Ascending aorta (tissue), 2 donors: ENCODE measurements at regions not wholly inside any gene's neighbourhood (a gene's known extent, or its start where the extent isn't known, plus 50 kb on each side); places are given as distances from the start of the nearest gene placed in this dataset.
"Not testable (repeated sequence)": the region's sequence is repeated elsewhere in the genome, so short reads cannot be mapped to it uniquely, and the experiment has no call there.

ENCODE experiments used
- DNase-seq, 2 donors: peaks; one replicate each; pipeline ENCODE4 v3.0.0-alpha.2; 2019; ENCODE audit warnings: low spot score in 2 of 2
- H3K27ac ChIP-seq, 2 donors: fragments of 200-600 bp; sonication (generic); one replicate each; pipeline ENCODE4 v1.5.1; 2016 to 2017; ENCODE audit warnings: mild to moderate bottlenecking in 1 of 2
- H3K27me3 ChIP-seq: fragments of 200-600 bp; sonication (generic); one replicate; pipeline ENCODE4 v1.5.1; 2017
- H3K36me3 ChIP-seq, 2 donors: fragments of 200-600 bp; sonication (generic); one replicate each; pipeline ENCODE4 v1.5.1; 2016
- H3K4me1 ChIP-seq, 2 donors: fragments of 200-600 bp; sonication (generic); one replicate each; pipeline ENCODE4 v1.5.1; 2016 to 2017; ENCODE audit warnings: mild to moderate bottlenecking in 1 of 2
- H3K4me3 ChIP-seq, 2 donors: fragments of 200-600 bp; sonication (generic); one replicate each; pipeline ENCODE4 v1.5.1; 2016 to 2017; ENCODE audit warnings: mild to moderate bottlenecking in 1 of 2
- H3K9me3 ChIP-seq, 2 donors: fragments of 200-600 bp; sonication (generic); one replicate each; pipeline ENCODE4 v1.5.1; 2016
- intact Hi-C: fragments of 100-400 bp; cut with DNase I; formaldehyde crosslinking; loops from one replicate; pipeline ENCODE4 v1.15.1; 2023
- TF ChIP-seq, protein P1 (sequence below), 3 experiments: fragments of 200-600 bp in 2 of 3; fragments of 450-650 bp in 1 of 3; sonication (generic) in 2 of 3; IDR thresholded peaks; one replicate each; pipeline ENCODE4 v1.5.1; 2016 to 2019; ENCODE audit warnings: antibody characterized with exemption in 3 of 3, mild to moderate bottlenecking in 1 of 3, moderate library complexity in 1 of 3

DNA sequence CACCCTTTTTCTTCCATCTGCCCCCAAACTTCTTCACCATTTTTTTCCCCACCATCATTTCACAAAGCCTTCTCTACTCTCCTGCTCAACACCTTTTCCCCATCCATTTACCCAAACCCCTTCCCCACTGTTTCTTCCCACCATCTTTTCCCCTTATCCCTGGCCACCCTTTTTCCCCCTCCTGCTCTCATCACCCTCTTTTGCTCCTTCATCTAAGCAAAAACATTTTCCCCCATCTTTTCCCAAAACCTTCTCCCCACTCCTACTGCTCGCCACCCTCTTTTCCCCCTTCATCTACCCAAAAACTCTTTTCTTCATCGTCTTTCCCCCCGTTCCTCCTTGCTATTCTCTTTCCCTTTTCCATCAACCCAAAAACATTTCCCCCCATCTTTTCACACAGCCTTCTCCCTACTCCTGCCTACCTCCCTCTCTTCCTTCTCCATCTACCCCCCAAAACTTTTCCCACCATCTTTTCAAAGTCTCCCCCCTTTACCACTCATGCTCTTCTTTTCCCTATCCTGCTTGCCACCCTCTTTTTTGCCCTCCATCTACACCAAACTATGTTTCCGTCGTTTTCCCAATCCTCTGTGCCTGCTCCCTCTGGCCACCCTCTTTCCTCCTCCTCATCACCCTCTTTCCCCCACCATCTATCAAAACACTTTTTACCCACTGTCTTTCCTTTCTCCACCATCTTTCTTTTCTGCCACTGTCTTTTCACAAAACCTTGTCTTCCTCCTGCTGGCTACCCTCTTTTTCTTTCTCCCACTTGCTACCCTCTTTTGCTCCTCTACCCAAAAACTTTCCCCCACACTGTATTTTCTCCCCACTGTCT, 205.8 kb upstream of the WSB1 start:
- H3K9me3 ChIP-seq: no peaks in the 10 kb centered on the region
- intact Hi-C loops: no loop called here
- TF ChIP-seq, protein P1, sequence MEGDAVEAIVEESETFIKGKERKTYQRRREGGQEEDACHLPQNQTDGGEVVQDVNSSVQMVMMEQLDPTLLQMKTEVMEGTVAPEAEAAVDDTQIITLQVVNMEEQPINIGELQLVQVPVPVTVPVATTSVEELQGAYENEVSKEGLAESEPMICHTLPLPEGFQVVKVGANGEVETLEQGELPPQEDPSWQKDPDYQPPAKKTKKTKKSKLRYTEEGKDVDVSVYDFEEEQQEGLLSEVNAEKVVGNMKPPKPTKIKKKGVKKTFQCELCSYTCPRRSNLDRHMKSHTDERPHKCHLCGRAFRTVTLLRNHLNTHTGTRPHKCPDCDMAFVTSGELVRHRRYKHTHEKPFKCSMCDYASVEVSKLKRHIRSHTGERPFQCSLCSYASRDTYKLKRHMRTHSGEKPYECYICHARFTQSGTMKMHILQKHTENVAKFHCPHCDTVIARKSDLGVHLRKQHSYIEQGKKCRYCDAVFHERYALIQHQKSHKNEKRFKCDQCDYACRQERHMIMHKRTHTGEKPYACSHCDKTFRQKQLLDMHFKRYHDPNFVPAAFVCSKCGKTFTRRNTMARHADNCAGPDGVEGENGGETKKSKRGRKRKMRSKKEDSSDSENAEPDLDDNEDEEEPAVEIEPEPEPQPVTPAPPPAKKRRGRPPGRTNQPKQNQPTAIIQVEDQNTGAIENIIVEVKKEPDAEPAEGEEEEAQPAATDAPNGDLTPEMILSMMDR (IDR thresholded peaks at IDR 0.05): no peak
- H3K27ac ChIP-seq: no peak overlapping the region
- no peak for DNase-seq
- no peaks in the 10 kb centered on the region for H3K4me1 ChIP-seq
- no peaks in the 10 kb centered on the region for H3K36me3 ChIP-seq
- no peaks in the 10 kb centered on the region for H3K27me3 ChIP-seq
- no peak overlapping the region for H3K4me3 ChIP-seq

DNA sequence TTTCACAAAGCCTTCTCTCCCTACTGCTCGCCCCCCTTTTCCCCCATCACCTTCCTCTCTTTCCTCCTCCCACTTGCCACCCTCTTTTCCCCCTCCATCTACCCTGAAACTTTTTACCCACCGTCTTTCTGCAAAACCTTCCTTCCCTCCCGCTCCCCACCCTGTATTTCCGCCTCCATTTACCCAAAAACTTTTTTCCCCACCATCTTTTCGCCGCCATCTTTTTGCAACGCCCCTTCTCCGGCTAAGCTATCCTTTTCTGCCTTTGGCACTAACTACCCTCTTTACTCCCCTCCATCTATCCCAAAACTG, 205.2 kb upstream of the WSB1 start:
- H3K27ac ChIP-seq: no peak overlapping the region
- H3K4me3 ChIP-seq: no peak overlapping the region
- no peaks in the 10 kb centered on the region for H3K9me3 ChIP-seq
- intact Hi-C loops: no loop called here
- no peak for DNase-seq
- TF ChIP-seq, protein P1 (IDR thresholded peaks at IDR 0.05): no peak
- no peaks in the 10 kb centered on the region for H3K36me3 ChIP-seq
- H3K27me3 ChIP-seq: no peaks in the 10 kb centered on the region
- H3K4me1 ChIP-seq: no peaks in the 10 kb centered on the region

DNA sequence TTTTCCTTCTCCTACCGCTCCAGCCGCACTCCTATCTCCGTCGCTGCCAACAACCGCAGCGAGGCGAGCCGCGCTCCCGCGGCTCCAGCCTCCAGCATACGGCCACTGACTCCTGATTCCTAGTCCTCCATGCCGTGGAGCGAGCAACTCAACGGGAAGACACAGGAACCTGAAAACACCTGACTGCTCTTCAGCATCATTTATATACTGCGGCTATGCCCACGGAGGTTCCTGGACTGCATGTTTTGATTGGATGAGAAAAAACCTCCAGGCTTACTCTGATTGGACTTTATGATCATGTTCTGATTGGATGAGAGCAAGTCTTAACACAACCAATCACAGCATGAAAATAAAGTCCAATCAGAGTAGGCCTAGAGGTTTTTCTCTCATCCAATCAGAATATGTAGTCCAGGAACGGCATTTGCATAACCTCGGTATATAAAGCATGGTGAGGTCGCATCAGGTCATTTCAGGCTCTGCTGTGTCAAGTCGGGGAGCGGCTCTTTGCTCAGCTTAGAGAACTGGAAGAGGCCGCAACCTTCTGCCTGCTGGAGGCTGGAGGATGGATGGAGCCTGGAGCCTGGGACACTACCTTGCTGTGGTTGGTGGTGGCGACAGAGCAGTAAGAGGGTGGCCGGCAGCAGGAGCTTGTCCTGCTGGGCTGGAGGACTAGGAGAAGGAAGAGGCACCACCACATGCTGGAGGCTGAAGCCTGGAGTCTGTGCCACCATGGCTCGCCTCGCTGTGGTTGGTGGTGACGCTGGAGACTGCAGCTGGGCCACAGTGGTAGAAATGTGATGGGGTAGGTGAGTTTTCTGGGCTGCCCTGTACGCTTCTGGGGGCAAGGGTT, 204.6 kb upstream of the WSB1 start:
- H3K4me3 ChIP-seq, H3K9me3 ChIP-seq, H3K36me3 ChIP-seq, H3K27me3 ChIP-seq, H3K4me1 ChIP-seq, H3K27ac ChIP-seq, intact Hi-C loops, DNase-seq: not testable (repeated sequence)

DNA sequence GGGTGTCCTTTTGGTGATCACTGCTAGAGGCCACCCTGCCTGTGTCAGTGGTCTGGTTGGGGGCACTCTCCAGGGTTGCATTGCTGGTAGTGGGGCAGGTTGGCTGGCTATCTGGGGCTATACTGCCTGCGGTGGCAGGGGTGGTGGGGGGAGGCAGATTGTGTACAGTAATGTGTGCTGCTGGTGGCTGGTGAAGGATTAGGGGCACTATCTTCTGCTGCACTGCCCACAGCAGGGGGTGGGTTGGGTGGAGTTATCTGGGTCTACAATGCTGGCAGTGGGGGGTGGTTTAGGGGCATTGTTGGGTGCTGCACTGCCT, 204.0 kb upstream of the WSB1 start:
- Histone ChIP-seq H3K27me3 (no peaks in the 10 kb centered on the region), H3K36me3 (no peaks in the 10 kb centered on the region), H3K4me1 (no peaks in the 10 kb centered on the region), H3K27ac (no peak overlapping the region), H3K9me3 (no peaks in the 10 kb centered on the region), H3K4me3 (no peak overlapping the region)
- TF ChIP-seq, protein P1 (IDR thresholded peaks at IDR 0.05): no peak
- intact Hi-C loops: no loop called here
- no peak for DNase-seq

DNA sequence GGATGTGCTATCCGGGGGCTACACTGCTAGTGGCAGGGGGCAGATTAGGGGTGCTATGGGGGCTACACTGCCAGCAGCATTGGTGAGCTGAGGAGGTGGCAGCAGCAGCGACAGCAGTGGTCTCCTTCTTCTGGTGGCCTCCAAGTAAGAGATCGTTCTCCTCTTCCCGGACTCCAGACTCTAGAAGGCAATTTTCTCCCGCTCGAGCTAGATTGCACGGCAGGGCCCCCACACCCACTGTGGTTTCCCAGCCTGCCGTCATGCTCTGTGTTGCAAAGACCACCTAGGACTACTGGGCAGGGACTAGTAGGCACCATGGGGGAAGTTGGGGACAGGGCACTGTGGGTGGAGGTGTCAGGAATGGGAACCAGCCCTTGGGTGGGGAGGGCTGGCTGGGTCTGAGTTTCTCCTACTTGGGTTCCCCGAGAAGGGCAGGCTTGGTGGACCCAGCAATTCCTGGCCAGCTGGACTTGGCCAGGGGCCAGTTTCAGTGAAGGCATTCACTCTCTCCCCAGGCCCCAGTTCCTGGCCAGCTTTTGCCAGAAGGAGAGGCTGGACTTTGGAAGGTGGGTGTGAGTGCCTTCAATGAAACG, 203.4 kb upstream of the WSB1 start:
- intact Hi-C loops, H3K4me1 ChIP-seq, DNase-seq, H3K27ac ChIP-seq, H3K36me3 ChIP-seq, H3K9me3 ChIP-seq, H3K27me3 ChIP-seq, H3K4me3 ChIP-seq: not testable (repeated sequence)

DNA sequence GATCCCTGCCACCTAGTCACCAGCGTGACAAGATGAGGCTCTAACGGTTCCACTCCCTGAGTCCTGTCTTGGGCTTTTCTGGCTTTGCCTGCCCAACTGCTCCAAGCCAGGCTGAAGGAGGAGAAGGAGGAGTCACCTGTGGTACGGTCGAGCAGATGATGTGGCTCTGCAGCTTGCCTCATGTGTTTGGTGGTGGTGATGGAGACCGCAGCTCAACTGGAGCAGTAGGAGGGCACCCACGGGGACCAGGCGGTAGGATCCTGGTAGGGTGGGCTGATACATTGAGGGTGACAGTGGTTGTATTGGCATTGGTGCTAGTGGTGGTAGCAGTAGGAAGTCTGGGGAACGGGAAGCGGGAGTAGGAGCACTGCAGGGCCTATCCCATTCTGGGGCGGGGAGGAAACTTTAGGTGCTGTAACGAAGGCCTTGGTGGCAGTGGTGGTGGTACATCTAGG, 202.8 kb upstream of the WSB1 start:
- no peaks in the 10 kb centered on the region for H3K36me3 ChIP-seq
- no peak for DNase-seq
- intact Hi-C loops: no loop called here
- no peak overlapping the region for H3K27ac ChIP-seq
- TF ChIP-seq, protein P1 (IDR thresholded peaks at IDR 0.05): no peak
- H3K9me3 ChIP-seq: no peaks in the 10 kb centered on the region
- H3K4me1 ChIP-seq: no peaks in the 10 kb centered on the region
- no peak overlapping the region for H3K4me3 ChIP-seq
- no peaks in the 10 kb centered on the region for H3K27me3 ChIP-seq

DNA sequence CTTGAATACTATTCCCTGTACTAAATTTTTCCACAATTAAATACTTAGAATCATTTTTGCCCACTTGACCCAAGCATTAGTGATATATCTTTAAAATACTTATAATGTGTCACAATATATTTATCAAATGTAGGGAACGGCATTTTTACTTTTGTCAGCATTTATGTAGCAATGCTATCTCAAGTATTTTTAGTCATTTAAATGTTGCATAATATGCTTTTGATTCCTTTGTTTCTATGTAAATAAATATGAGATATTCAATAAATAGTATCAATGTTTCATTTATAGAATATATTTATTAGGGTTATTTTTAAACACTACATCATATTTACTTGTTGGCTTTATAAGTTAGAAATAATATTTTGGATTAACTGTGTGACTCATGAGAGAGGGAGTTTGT, 199.7 kb upstream of the WSB1 start:
- H3K27ac ChIP-seq, intact Hi-C loops, DNase-seq, H3K36me3 ChIP-seq, H3K27me3 ChIP-seq, H3K4me3 ChIP-seq, H3K9me3 ChIP-seq, H3K4me1 ChIP-seq: not testable (repeated sequence)

DNA sequence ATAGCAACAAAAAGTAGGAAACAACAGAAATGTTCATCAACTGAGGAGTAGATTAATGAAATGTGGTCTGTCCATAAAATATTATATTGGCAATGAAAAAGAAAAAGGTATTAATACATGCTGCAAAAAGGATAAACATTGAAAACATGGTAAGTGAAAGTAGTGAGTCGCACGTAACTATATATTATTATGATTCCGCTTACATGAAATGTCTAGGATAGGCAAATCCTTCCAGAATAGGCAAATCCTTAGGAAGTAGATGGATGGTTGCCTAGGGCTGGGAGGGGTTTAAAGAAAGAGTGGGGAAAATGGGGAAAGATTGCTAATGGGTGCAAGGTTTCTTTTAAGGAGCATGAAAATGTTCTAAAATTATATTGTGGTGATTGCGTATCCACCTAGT, 198.1 kb upstream of the WSB1 start:
- H3K4me3 ChIP-seq, H3K27ac ChIP-seq, DNase-seq, H3K27me3 ChIP-seq, H3K9me3 ChIP-seq, H3K4me1 ChIP-seq, H3K36me3 ChIP-seq, intact Hi-C loops: not testable (repeated sequence)

DNA sequence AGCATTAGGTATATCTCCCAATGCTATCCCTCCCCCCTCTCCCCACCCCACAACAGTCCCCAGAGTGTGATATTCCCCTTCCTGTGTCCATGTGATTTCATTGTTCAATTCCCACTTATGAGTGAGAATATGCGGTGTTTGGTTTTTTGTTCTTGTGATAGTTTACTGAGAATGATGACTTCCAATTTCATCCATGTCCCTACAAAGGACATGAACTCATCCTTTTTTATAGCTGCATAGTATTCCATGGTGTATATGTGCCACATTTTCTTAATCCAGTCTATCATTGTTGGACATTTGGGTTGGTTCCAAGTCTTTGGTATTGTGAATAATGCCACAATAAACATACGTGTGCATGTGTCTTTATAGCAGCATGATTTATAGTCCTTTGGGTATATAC, 194.6 kb upstream of the WSB1 start:
- H3K27me3 ChIP-seq, H3K9me3 ChIP-seq, H3K27ac ChIP-seq, DNase-seq, H3K36me3 ChIP-seq, intact Hi-C loops, H3K4me1 ChIP-seq, H3K4me3 ChIP-seq: not testable (repeated sequence)
